ENCODE measurements at regions not wholly inside any gene's neighbourhood (a gene's known extent, or its start where the extent isn't known, plus 50 kb on each side); places are given as distances from the start of the nearest gene placed in this dataset.

DNA sequence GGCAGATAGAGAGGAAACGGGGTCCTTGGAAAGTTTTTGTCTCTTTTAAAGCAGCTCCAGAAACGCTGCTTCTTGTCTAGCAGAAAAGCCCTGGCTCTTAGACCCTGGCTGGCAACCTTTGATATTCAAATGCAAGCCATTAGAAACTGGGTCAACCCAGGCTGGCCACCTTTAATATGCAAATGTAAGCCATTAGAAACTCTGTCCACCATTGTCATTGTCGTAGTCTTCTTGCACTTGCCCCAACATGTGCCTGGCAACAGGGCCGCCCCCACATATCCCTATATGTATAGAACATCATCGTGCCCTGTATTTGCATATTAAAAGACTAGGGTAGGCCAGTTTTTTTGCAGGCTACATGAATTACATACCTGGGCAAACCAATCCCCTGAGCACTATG lies 621.3 kb upstream of the DPP6 start:
- no peaks in the 10 kb centered on the region for H3K4me1 ChIP-seq (ENCODE audit: control insufficient read depth in 4 of 4, insufficient read depth in 4 of 4, low read length in 3 of 4)
- TF ChIP-seq YY1 (IDR thresholded peaks at IDR 0.05) (no peak), RAD21 (IDR thresholded peaks at IDR 0.05) (no peak), FOXA1 (IDR thresholded peaks at IDR 0.05) (no peak), SP1 (IDR thresholded peaks at IDR 0.05) (no peak), NR2F2 (IDR thresholded peaks at IDR 0.05) (no peak), FOXA2 (IDR thresholded peaks at IDR 0.05) (no peak), RXRA (IDR thresholded peaks at IDR 0.05) (no peak), JUND (IDR thresholded peaks at IDR 0.05) (no peak), ATF3 (IDR thresholded peaks at IDR 0.05) (no peak), HNF4A (conservative IDR thresholded peaks at IDR 0.05) (no peak), EGR1 (IDR thresholded peaks at IDR 0.05; ENCODE audit: low read depth in 2 of 2) (no peak), TAF1 (conservative IDR thresholded peaks at IDR 0.05) (no peak)
- TF ChIP-seq, protein P1, sequence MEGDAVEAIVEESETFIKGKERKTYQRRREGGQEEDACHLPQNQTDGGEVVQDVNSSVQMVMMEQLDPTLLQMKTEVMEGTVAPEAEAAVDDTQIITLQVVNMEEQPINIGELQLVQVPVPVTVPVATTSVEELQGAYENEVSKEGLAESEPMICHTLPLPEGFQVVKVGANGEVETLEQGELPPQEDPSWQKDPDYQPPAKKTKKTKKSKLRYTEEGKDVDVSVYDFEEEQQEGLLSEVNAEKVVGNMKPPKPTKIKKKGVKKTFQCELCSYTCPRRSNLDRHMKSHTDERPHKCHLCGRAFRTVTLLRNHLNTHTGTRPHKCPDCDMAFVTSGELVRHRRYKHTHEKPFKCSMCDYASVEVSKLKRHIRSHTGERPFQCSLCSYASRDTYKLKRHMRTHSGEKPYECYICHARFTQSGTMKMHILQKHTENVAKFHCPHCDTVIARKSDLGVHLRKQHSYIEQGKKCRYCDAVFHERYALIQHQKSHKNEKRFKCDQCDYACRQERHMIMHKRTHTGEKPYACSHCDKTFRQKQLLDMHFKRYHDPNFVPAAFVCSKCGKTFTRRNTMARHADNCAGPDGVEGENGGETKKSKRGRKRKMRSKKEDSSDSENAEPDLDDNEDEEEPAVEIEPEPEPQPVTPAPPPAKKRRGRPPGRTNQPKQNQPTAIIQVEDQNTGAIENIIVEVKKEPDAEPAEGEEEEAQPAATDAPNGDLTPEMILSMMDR (IDR thresholded peaks at IDR 0.05; ENCODE audit: low read depth, low read length, missing input control): no peak
- TF ChIP-seq, protein P2, sequence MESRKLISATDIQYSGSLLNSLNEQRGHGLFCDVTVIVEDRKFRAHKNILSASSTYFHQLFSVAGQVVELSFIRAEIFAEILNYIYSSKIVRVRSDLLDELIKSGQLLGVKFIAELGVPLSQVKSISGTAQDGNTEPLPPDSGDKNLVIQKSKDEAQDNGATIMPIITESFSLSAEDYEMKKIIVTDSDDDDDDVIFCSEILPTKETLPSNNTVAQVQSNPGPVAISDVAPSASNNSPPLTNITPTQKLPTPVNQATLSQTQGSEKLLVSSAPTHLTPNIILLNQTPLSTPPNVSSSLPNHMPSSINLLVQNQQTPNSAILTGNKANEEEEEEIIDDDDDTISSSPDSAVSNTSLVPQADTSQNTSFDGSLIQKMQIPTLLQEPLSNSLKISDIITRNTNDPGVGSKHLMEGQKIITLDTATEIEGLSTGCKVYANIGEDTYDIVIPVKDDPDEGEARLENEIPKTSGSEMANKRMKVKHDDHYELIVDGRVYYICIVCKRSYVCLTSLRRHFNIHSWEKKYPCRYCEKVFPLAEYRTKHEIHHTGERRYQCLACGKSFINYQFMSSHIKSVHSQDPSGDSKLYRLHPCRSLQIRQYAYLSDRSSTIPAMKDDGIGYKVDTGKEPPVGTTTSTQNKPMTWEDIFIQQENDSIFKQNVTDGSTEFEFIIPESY (IDR thresholded peaks at IDR 0.05): no peak
- TF ChIP-seq, protein P3, sequence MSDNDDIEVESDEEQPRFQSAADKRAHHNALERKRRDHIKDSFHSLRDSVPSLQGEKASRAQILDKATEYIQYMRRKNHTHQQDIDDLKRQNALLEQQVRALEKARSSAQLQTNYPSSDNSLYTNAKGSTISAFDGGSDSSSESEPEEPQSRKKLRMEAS (IDR thresholded peaks at IDR 0.05): no peak
- peaks cover 0 to 4% (median 0%) of the 10 kb centered on the region in 4 donors for H3K27me3 ChIP-seq (ENCODE audit: control insufficient read depth in 4 of 4, insufficient read depth in 4 of 4, low read length in 3 of 4)
- 66% methylated on average over 5 of the region's 5 CpGs for WGBS
- H3K27ac ChIP-seq (ENCODE audit: low read depth in 1 of 2, low read length in 2 of 2): no peak overlapping the region
- no peak for DNase-seq (ENCODE audit: low spot score)
- no peak overlapping the region for H3K4me3 ChIP-seq (ENCODE audit: low read depth in 1 of 3, low read length in 3 of 3)
- peaks cover 0 to 3% (median 0%) of the 10 kb centered on the region in 4 donors for H3K9me3 ChIP-seq (ENCODE audit: control insufficient read depth in 4 of 4, low read length in 3 of 4)
- H3K36me3 ChIP-seq (ENCODE audit: control insufficient read depth in 4 of 4, insufficient read depth in 3 of 4, low read depth in 1 of 4, low read length in 3 of 4): no peaks in the 10 kb centered on the region
- H3K9ac ChIP-seq (ENCODE audit: low read depth in 1 of 2, low read length in 2 of 2): no peak overlapping the region

GRCh38 chr7:153432063-153432462 lies 620.1 kb upstream of the DPP6 start:
- no peak overlapping the region for H3K27ac ChIP-seq (ENCODE audit: low read depth in 1 of 2, low read length in 2 of 2)
- WGBS: 22% methylated on average over 8 of the region's 8 CpGs
- H3K27me3 ChIP-seq (ENCODE audit: control insufficient read depth in 4 of 4, insufficient read depth in 4 of 4, low read length in 3 of 4): peaks cover 0 to 4% (median 0%) of the 10 kb centered on the region in 4 donors
- no peak overlapping the region for H3K4me3 ChIP-seq (ENCODE audit: low read depth in 1 of 3, low read length in 3 of 3)
- H3K9me3 ChIP-seq (ENCODE audit: control insufficient read depth in 4 of 4, low read length in 3 of 4): peaks cover 0 to 3% (median 0%) of the 10 kb centered on the region in 4 donors
- no peak overlapping the region for H3K9ac ChIP-seq (ENCODE audit: low read depth in 1 of 2, low read length in 2 of 2)
- TF ChIP-seq EGR1 (IDR thresholded peaks at IDR 0.05; ENCODE audit: low read depth in 2 of 2): no peak
- no peak for TF ChIP-seq RAD21 (IDR thresholded peaks at IDR 0.05)
- TF ChIP-seq, protein P2 (IDR thresholded peaks at IDR 0.05): no peak
- no peak for TF ChIP-seq FOXA2 (IDR thresholded peaks at IDR 0.05)
- no peak for TF ChIP-seq JUND (IDR thresholded peaks at IDR 0.05)
- no peak for TF ChIP-seq GABPA (IDR thresholded peaks at IDR 0.05 in 1 of 2, conservative IDR thresholded peaks at IDR 0.05 in 1 of 2)
- TF ChIP-seq TAF1 (conservative IDR thresholded peaks at IDR 0.05): no peak
- TF ChIP-seq, protein P4, sequence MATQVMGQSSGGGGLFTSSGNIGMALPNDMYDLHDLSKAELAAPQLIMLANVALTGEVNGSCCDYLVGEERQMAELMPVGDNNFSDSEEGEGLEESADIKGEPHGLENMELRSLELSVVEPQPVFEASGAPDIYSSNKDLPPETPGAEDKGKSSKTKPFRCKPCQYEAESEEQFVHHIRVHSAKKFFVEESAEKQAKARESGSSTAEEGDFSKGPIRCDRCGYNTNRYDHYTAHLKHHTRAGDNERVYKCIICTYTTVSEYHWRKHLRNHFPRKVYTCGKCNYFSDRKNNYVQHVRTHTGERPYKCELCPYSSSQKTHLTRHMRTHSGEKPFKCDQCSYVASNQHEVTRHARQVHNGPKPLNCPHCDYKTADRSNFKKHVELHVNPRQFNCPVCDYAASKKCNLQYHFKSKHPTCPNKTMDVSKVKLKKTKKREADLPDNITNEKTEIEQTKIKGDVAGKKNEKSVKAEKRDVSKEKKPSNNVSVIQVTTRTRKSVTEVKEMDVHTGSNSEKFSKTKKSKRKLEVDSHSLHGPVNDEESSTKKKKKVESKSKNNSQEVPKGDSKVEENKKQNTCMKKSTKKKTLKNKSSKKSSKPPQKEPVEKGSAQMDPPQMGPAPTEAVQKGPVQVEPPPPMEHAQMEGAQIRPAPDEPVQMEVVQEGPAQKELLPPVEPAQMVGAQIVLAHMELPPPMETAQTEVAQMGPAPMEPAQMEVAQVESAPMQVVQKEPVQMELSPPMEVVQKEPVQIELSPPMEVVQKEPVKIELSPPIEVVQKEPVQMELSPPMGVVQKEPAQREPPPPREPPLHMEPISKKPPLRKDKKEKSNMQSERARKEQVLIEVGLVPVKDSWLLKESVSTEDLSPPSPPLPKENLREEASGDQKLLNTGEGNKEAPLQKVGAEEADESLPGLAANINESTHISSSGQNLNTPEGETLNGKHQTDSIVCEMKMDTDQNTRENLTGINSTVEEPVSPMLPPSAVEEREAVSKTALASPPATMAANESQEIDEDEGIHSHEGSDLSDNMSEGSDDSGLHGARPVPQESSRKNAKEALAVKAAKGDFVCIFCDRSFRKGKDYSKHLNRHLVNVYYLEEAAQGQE (IDR thresholded peaks at IDR 0.05): no peak
- TF ChIP-seq ATF3 (IDR thresholded peaks at IDR 0.05): no peak
- no peak for TF ChIP-seq FOXA1 (IDR thresholded peaks at IDR 0.05)
- TF ChIP-seq NR2F2 (IDR thresholded peaks at IDR 0.05): no peak
- TF ChIP-seq YY1 (IDR thresholded peaks at IDR 0.05): no peak
- no peak for TF ChIP-seq HNF4A (conservative IDR thresholded peaks at IDR 0.05)
- TF ChIP-seq, protein P3 (IDR thresholded peaks at IDR 0.05): no peak
- TF ChIP-seq HNF4G (IDR thresholded peaks at IDR 0.05): no peak
- TF ChIP-seq RXRA (IDR thresholded peaks at IDR 0.05): no peak
- TF ChIP-seq SP1 (IDR thresholded peaks at IDR 0.05): no peak
- TF ChIP-seq, protein P1 (IDR thresholded peaks at IDR 0.05; ENCODE audit: low read depth, low read length, missing input control): no peak
- no peaks in the 10 kb centered on the region for H3K36me3 ChIP-seq (ENCODE audit: control insufficient read depth in 4 of 4, insufficient read depth in 3 of 4, low read depth in 1 of 4, low read length in 3 of 4)
- no peaks in the 10 kb centered on the region for H3K4me1 ChIP-seq (ENCODE audit: control insufficient read depth in 4 of 4, insufficient read depth in 4 of 4, low read length in 3 of 4)
- DNase-seq (ENCODE audit: low spot score): no peak

Data from liver (tissue), 8 donors.